ENCODE measurements at regions not wholly inside any gene's neighbourhood (a gene's known extent, or its start where the extent isn't known, plus 50 kb on each side); places are given as distances from the start of the nearest gene placed in this dataset.

- TF ChIP-seq POLR2AphosphoS5 (IDR thresholded peaks at IDR 0.05; ENCODE audit: low read depth) (no peak), CTCF (IDR thresholded peaks at IDR 0.05; ENCODE audit: insufficient read depth, low read length) (no peak), REST (IDR thresholded peaks at IDR 0.05; ENCODE audit: insufficient replicate concordance, low read depth) (no peak), GABPA (IDR thresholded peaks at IDR 0.05; ENCODE audit: low read depth) (no peak)
Observed at GRCh38 chr12:127398016-127398710, 868.8 kb upstream of the TMEM132C start.

Measured in HL-60 (cell line).